ENCODE measurements at regions not wholly inside any gene's neighbourhood (a gene's known extent, or its start where the extent isn't known, plus 50 kb on each side); places are given as distances from the start of the nearest gene placed in this dataset.

GRCh38 chr2:144201126-144201525, 318.8 kb downstream of the ZEB2 start:
- no peak overlapping the region for H3K27ac ChIP-seq
- TF ChIP-seq CTCF (conservative IDR thresholded peaks at IDR 0.05), result no peak

GRCh38 chr2:144198116-144198515, 321.8 kb downstream of the ZEB2 start:
- TF ChIP-seq CTCF (conservative IDR thresholded peaks at IDR 0.05), result no peak
- H3K27ac ChIP-seq, result no peak overlapping the region

GRCh38 chr2:144194326-144195071, 325.4 kb downstream of the ZEB2 start:
- no peak for TF ChIP-seq CTCF (conservative IDR thresholded peaks at IDR 0.05)
- no peak overlapping the region for H3K27ac ChIP-seq

GRCh38 chr2:144190908-144191605, 328.9 kb downstream of the ZEB2 start:
- no peak for TF ChIP-seq CTCF (conservative IDR thresholded peaks at IDR 0.05)
- no peak overlapping the region for H3K27ac ChIP-seq

GRCh38 chr2:144183727-144184126, 336.2 kb downstream of the ZEB2 start:
- no peak for TF ChIP-seq CTCF (conservative IDR thresholded peaks at IDR 0.05)
- H3K27ac ChIP-seq, result no peak overlapping the region

- TF ChIP-seq CTCF (conservative IDR thresholded peaks at IDR 0.05), result no peak
- no peak overlapping the region for H3K27ac ChIP-seq
These were observed 338.9 kb downstream of the ZEB2 start for GRCh38 chr2:144181001-144181400.

GRCh38 chr2:144180131-144180530, 339.8 kb downstream of the ZEB2 start:
- no peak for TF ChIP-seq CTCF (conservative IDR thresholded peaks at IDR 0.05)
- no peak overlapping the region for H3K27ac ChIP-seq

Measured in VCaP (cell line).